ENCODE measurements at regions not wholly inside any gene's neighbourhood (a gene's known extent, or its start where the extent isn't known, plus 50 kb on each side); places are given as distances from the start of the nearest gene placed in this dataset.
A peak's percentile ranks its signal among the peaks of the same experiment; 100 is the strongest.

- Histone ChIP-seq H3K4me1 (ENCODE audit: insufficient read depth) (peaks cover 15% of the 10 kb centered on the region; the same call in 1 of the 2 replicates), H3K27ac (ENCODE audit: low read depth) (no peak overlapping the region), H3K4me2 (no peak overlapping the region), H3K27me3 (ENCODE audit: insufficient read depth) (no peaks in the 10 kb centered on the region), H4K20me1 (replicated peaks; ENCODE audit: insufficient read depth) (no peaks in the 10 kb centered on the region), H3K36me3 (ENCODE audit: insufficient read depth) (no peaks in the 10 kb centered on the region), H3K9me2 (ENCODE audit: insufficient read depth) (no peaks in the 10 kb centered on the region; the same call in 1 of the 2 replicates), H3K79me2 (replicated peaks; ENCODE audit: insufficient read depth) (no peaks in the 10 kb centered on the region), H3F3A (replicated peaks; ENCODE audit: low read depth) (no peaks in the 10 kb centered on the region), H3K4me3 (no peak overlapping the region), H2AFZ (no peak overlapping the region)
- Mint-ChIP-seq H3K27me3 (ENCODE audit: insufficient read depth, low read depth, poor library complexity) (no peaks in the 10 kb centered on the region), H3K36me3 (ENCODE audit: low read depth) (no peaks in the 10 kb centered on the region), H3K27ac (no peak overlapping the region), H3K9me3 (no peaks in the 10 kb centered on the region), H3K4me1 (peaks cover 13% of the 10 kb centered on the region), H3K4me3 (no peak overlapping the region)
- TF ChIP-seq POLR2AphosphoS5 (IDR thresholded peaks at IDR 0.05; ENCODE audit: low read depth) (no peak), ZNF331 (CRISPR knock-in tag; IDR thresholded peaks at IDR 0.05; ENCODE audit: low read depth) (no peak), ZNF114 (CRISPR knock-in tag; IDR thresholded peaks at IDR 0.05) (no peak), ETS1 (IDR thresholded peaks at IDR 0.05) (no peak), NANOG (IDR thresholded peaks at IDR 0.05; ENCODE audit: borderline replicate concordance) (no peak), CREB1 (CRISPR knock-in tag; IDR thresholded peaks at IDR 0.05; ENCODE audit: low read depth) (no peak), CTCF (conservative IDR thresholded peaks at IDR 0.05; ENCODE audit: low read depth in 2 of 2) (peak in 1 of 2 experiments; percentile 50; a peak in 2 of 4 replicates), STAT1 (IDR thresholded peaks at IDR 0.05; ENCODE audit: unreplicated experiment) (no peak)
- DNase-seq (ENCODE audit: low spot score): peak; percentile 4
- ATAC-seq: no peak
Observed at GRCh38 chr3:64763980-64764379, 76.2 kb upstream of the ADAMTS9 start.

GRCh38 chr3:64761729-64762128 is 73.9 kb upstream of the ADAMTS9 start:
- Mint-ChIP-seq H3K27me3 (ENCODE audit: insufficient read depth, low read depth, poor library complexity) (no peaks in the 10 kb centered on the region), H3K4me1 (peaks cover 12% of the 10 kb centered on the region), H3K36me3 (ENCODE audit: low read depth) (no peaks in the 10 kb centered on the region), H3K9me3 (no peaks in the 10 kb centered on the region), H3K27ac (no peak overlapping the region), H3K4me3 (no peak overlapping the region)
- Histone ChIP-seq H3K9me2 (ENCODE audit: insufficient read depth) (no peaks in the 10 kb centered on the region; the same call in 1 of the 2 replicates), H3K4me3 (no peak overlapping the region), H4K20me1 (replicated peaks; ENCODE audit: insufficient read depth) (no peaks in the 10 kb centered on the region), H3K4me2 (no peak overlapping the region), H3K79me2 (replicated peaks; ENCODE audit: insufficient read depth) (no peaks in the 10 kb centered on the region), H3K27me3 (ENCODE audit: insufficient read depth) (no peaks in the 10 kb centered on the region), H3F3A (replicated peaks; ENCODE audit: low read depth) (no peaks in the 10 kb centered on the region), H3K4me1 (ENCODE audit: insufficient read depth) (peaks cover 13% of the 10 kb centered on the region; the same call in 1 of the 2 replicates), H3K27ac (ENCODE audit: low read depth) (no peak overlapping the region), H2AFZ (no peak overlapping the region), H3K36me3 (ENCODE audit: insufficient read depth) (no peaks in the 10 kb centered on the region)
- DNase-seq (ENCODE audit: low spot score) (no peak), ATAC-seq (no peak)
- TF ChIP-seq EZH2 (IDR thresholded peaks at IDR 0.05; ENCODE audit: low read depth, unreplicated experiment) (no peak), ZNF114 (CRISPR knock-in tag; IDR thresholded peaks at IDR 0.05) (no peak), EZH2phosphoT487 (IDR thresholded peaks at IDR 0.05; ENCODE audit: unreplicated experiment) (no peak), NANOG (IDR thresholded peaks at IDR 0.05; ENCODE audit: borderline replicate concordance) (no peak), CTCF (conservative IDR thresholded peaks at IDR 0.05; ENCODE audit: low read depth in 2 of 2) (no peak), REST (IDR thresholded peaks at IDR 0.05; ENCODE audit: unreplicated experiment) (no peak), POLR2AphosphoS5 (IDR thresholded peaks at IDR 0.05; ENCODE audit: low read depth) (no peak)
